IMR-90 (cell line): ENCODE measurements at regions not wholly inside any gene's neighbourhood (a gene's known extent, or its start where the extent isn't known, plus 50 kb on each side); places are given as distances from the start of the nearest gene placed in this dataset.

Experiments used
- ATAC-seq: fragments of 200-7000 bp; cut with Tn5 transposase; 2 replicates; pipeline ENCODE4 v1.9.1; 2020; ENCODE audit warnings: low read depth, mild to moderate bottlenecking, moderate library complexity
- BruUV-seq: library from RNA; stranded (reverse); fragments of 400-500 nt; replicated peaks from 2 replicates; lab custom pipeline; 2021; lab: Mats Ljungman, UMichigan
- CTCF ChIA-PET: fragments of 300-600 bp; formaldehyde crosslinking; extraction: SDS; loops from one replicate; lab custom pipeline; 2021; ENCODE audit warnings: antibody characterized with exemption; lab: Yijun Ruan, JAX
- POLR2A ChIA-PET: fragments of 300-600 bp; sonication (Branson Sonifier 250); formaldehyde crosslinking; loops from one replicate; lab custom pipeline; 2022; ENCODE audit warnings: antibody characterized with exemption; ENCODE audit not compliant: unreplicated experiment; lab: Charles Lee
- DNase-seq: peaks from one replicate; pipeline ENCODE4 v3.0.0; 2013
- H2AFZ ChIP-seq: replicated peaks from 2 replicates; pipeline ENCODE3; 2013; ENCODE audit warnings: low read length, mild to moderate bottlenecking; ENCODE audit not compliant: poor library complexity
- H2AK5ac ChIP-seq: 2 replicates; pipeline ENCODE4 v1.6.1; 2013; ENCODE audit warnings: low read depth, low read length, inconsistent platforms
- H2AK9ac ChIP-seq: replicated peaks from 2 replicates; pipeline ENCODE3; 2013; ENCODE audit warnings: mild to moderate bottlenecking, low read depth, low read length, moderate library complexity; ENCODE audit not compliant: poor library complexity
- H2BK120ac ChIP-seq: 2 replicates; pipeline ENCODE4 v1.6.1; 2013; ENCODE audit warnings: low read depth, low read length, inconsistent platforms
- H2BK15ac ChIP-seq: 3 replicates; pipeline ENCODE4 v1.6.1; 2013; ENCODE audit warnings: low read depth, low read length, inconsistent platforms
- H2BK20ac ChIP-seq: 2 replicates; pipeline ENCODE4 v1.6.1; 2013; ENCODE audit warnings: low read depth, mild to moderate bottlenecking, inconsistent platforms, low read length, moderate library complexity
- H2BK5ac ChIP-seq: 2 replicates; pipeline ENCODE4 v1.6.1; 2013; ENCODE audit warnings: mild to moderate bottlenecking, low read depth, low read length, inconsistent platforms; ENCODE audit not compliant: poor library complexity, severe bottlenecking
- H3K14ac ChIP-seq: replicated peaks from 2 replicates; pipeline ENCODE4 v1.6.1; 2013; ENCODE audit warnings: low read depth, low read length, inconsistent platforms
- H3K18ac ChIP-seq: 2 replicates; pipeline ENCODE4 v1.6.1; 2013; ENCODE audit warnings: low read depth, low read length, control low read depth
- H3K23ac ChIP-seq: 2 replicates; pipeline ENCODE4 v1.6.1; 2013; ENCODE audit warnings: low read depth, low read length, inconsistent platforms
- H3K27ac ChIP-seq: 2 replicates; pipeline ENCODE4 v1.5.1; 2013; ENCODE audit warnings: mild to moderate bottlenecking, control low read depth, low read length; ENCODE audit not compliant: insufficient read depth
- H3K27me3 ChIP-seq: 2 replicates; pipeline ENCODE4 v1.6.1; 2013; ENCODE audit warnings: low read length; ENCODE audit not compliant: control insufficient read depth, insufficient read depth
- H3K36me3 ChIP-seq: 2 replicates; pipeline ENCODE4 v1.6.1; 2013; ENCODE audit warnings: low read length, mixed read lengths; ENCODE audit not compliant: control insufficient read depth, insufficient read depth
- H3K4ac ChIP-seq: 2 replicates; pipeline ENCODE4 v1.6.1; 2013; ENCODE audit warnings: low read depth, low read length, inconsistent platforms
- H3K4me1 ChIP-seq: 2 replicates; pipeline ENCODE4 v1.6.1; 2013; ENCODE audit warnings: low read length, mixed read lengths; ENCODE audit not compliant: control insufficient read depth, insufficient read depth
- H3K4me2 ChIP-seq: 2 replicates; pipeline ENCODE4 v1.6.1; 2013; ENCODE audit warnings: low read depth, mild to moderate bottlenecking, control low read depth, low read length, moderate library complexity
- H3K4me3 ChIP-seq: 2 replicates; pipeline ENCODE4 v1.5.1; 2013; ENCODE audit warnings: low read depth, mild to moderate bottlenecking, control low read depth, low read length, moderate library complexity; ENCODE audit not compliant: insufficient read depth
- H3K56ac ChIP-seq: 2 replicates; pipeline ENCODE4 v1.6.1; 2013; ENCODE audit warnings: low read length, inconsistent platforms; ENCODE audit not compliant: insufficient read depth; ENCODE audit errors: extremely low read depth
- H3K79me1 ChIP-seq, 2 experiments: 2 replicates each; pipeline ENCODE4 v1.6.1; 2013; ENCODE audit warnings: low read length in 2 of 2, inconsistent platforms in 1 of 2, low read depth in 1 of 2
- H3K9ac ChIP-seq: 2 replicates; pipeline ENCODE4 v1.6.1; 2013; ENCODE audit warnings: low read depth, low read length, control low read depth
- H3K9me1 ChIP-seq: 2 replicates; pipeline ENCODE4 v1.6.1; 2013; ENCODE audit warnings: low read length, inconsistent platforms; ENCODE audit not compliant: insufficient read depth
- H3K9me3 ChIP-seq: 2 replicates; pipeline ENCODE4 v1.6.1; 2013; ENCODE audit warnings: low read length; ENCODE audit not compliant: control insufficient read depth, insufficient read depth
- H4K20me1 ChIP-seq: 2 replicates; pipeline ENCODE4 v1.6.1; 2013; ENCODE audit warnings: low read length, inconsistent platforms; ENCODE audit not compliant: insufficient read depth
- H4K5ac ChIP-seq: 2 replicates; pipeline ENCODE4 v1.6.1; 2013; ENCODE audit warnings: mild to moderate bottlenecking, low read depth, low read length, control low read depth
- H4K8ac ChIP-seq, 2 experiments: 2 replicates each; pipeline ENCODE4 v1.6.1; 2013; ENCODE audit warnings: low read depth in 2 of 2, low read length in 2 of 2, control low read depth in 1 of 2, inconsistent platforms in 1 of 2
- H4K91ac ChIP-seq: 2 replicates; pipeline ENCODE4 v1.6.1; 2013; ENCODE audit warnings: low read depth, low read length, inconsistent platforms; ENCODE audit not compliant: insufficient read depth
- BHLHE40 ChIP-seq: fragments of 150-350 bp; IDR thresholded peaks from 2 replicates; pipeline ENCODE4 v1.6.1; 2016; ENCODE audit warnings: mild to moderate bottlenecking, low read depth, low read length
- CEBPB ChIP-seq: IDR thresholded peaks from 2 replicates; pipeline ENCODE4 v1.6.1; 2012; ENCODE audit warnings: low read depth, low read length, improper control_type of control experiment
- CHD1 ChIP-seq: IDR thresholded peaks from 2 replicates; pipeline ENCODE4 v1.6.1; 2012; ENCODE audit warnings: low read depth, low read length, improper control_type of control experiment
- CTCF ChIP-seq: conservative IDR thresholded peaks from 2 replicates; pipeline ENCODE4 v1.5.1; 2012; ENCODE audit warnings: mild to moderate bottlenecking, low read depth, low read length, improper control_type of control experiment
- ELK1 ChIP-seq: fragments of 150-350 bp; IDR thresholded peaks from 2 replicates; pipeline ENCODE4 v1.6.1; 2016; ENCODE audit warnings: low read depth, mild to moderate bottlenecking, low read length, moderate library complexity, borderline replicate concordance
- FOS ChIP-seq: fragments of 150-350 bp; IDR thresholded peaks from 2 replicates; pipeline ENCODE4 v1.6.1; 2016; ENCODE audit warnings: low read depth, low read length
- MAFK ChIP-seq: IDR thresholded peaks from 2 replicates; pipeline ENCODE4 v1.6.1; 2012; ENCODE audit warnings: low read depth, low read length, improper control_type of control experiment
- MAZ ChIP-seq: IDR thresholded peaks from 2 replicates; pipeline ENCODE4 v1.6.1; 2012; ENCODE audit warnings: low read depth, mild to moderate bottlenecking, low read length, improper control_type of control experiment, moderate library complexity, borderline replicate concordance
- MXI1 ChIP-seq: IDR thresholded peaks from 2 replicates; pipeline ENCODE4 v1.6.1; 2012; ENCODE audit warnings: low read depth, mild to moderate bottlenecking, low read length, moderate library complexity, borderline replicate concordance
- NFE2L2 ChIP-seq: fragments of 150-350 bp; IDR thresholded peaks from 2 replicates; pipeline ENCODE4 v1.6.1; 2016; ENCODE audit warnings: low read depth, mild to moderate bottlenecking, low read length
- POLR2A ChIP-seq: IDR thresholded peaks from 2 replicates; pipeline ENCODE4 v1.6.1; 2012; ENCODE audit warnings: mild to moderate bottlenecking, low read depth, low read length
- RAD21 ChIP-seq: IDR thresholded peaks from 2 replicates; pipeline ENCODE4 v1.6.1; 2012; ENCODE audit warnings: low read length, improper control_type of control experiment
- RCOR1 ChIP-seq: IDR thresholded peaks from 2 replicates; pipeline ENCODE4 v1.6.1; 2012; ENCODE audit warnings: mild to moderate bottlenecking, low read length, improper control_type of control experiment; ENCODE audit not compliant: insufficient replicate concordance
- RFX5 ChIP-seq: IDR thresholded peaks from 2 replicates; pipeline ENCODE4 v1.8.0; 2012; ENCODE audit warnings: low read depth, mild to moderate bottlenecking, low read length, moderate library complexity
- SMC3 ChIP-seq: fragments of 150-350 bp; IDR thresholded peaks from 2 replicates; pipeline ENCODE4 v1.6.1; 2016; ENCODE audit warnings: low read depth, mild to moderate bottlenecking, antibody characterized with exemption, low read length, moderate library complexity
- USF2 ChIP-seq: fragments of 150-350 bp; IDR thresholded peaks from 2 replicates; pipeline ENCODE4 v1.6.1; 2017; ENCODE audit warnings: mild to moderate bottlenecking, antibody characterized with exemption, low read length, low read depth
- dilution Hi-C: fragments of 300-500 bp; cut with HindIII; formaldehyde crosslinking; loops from one replicate; pipeline ENCODE4 v1.14.3; 2018; ENCODE audit warnings: low sequenced_read_pairs; ENCODE audit not compliant: unreplicated experiment
- in situ Hi-C: fragments of 300-500 bp; cut with MboI; formaldehyde crosslinking; loops from 3 replicates; pipeline ENCODE4 v1.14.3; 2019; ENCODE audit warnings: low sequenced_read_pairs, inconsistent platforms, mixed read lengths
- intact Hi-C: fragments of 100-400 bp; cut with micrococcal nuclease; formaldehyde crosslinking; loops from 2 replicates; pipeline ENCODE4 v1.10.0; 2022

- H3K4me1 ChIP-seq = no peaks in the 10 kb centered on the region
- no peaks in the 10 kb centered on the region for H3K36me3 ChIP-seq
- H2BK120ac ChIP-seq = no peak overlapping the region
- TF ChIP-seq MAFK (no peak), CTCF (no peak), RAD21 (no peak), ELK1 (no peak), BHLHE40 (no peak), RFX5 (no peak), CEBPB (no peak), CHD1 (no peak), POLR2A (no peak), MAZ (no peak), SMC3 (no peak), MXI1 (no peak), FOS (no peak), USF2 (no peak), RCOR1 (no peak), NFE2L2 (no peak)
- no peak overlapping the region for H4K5ac ChIP-seq
- H2BK5ac ChIP-seq = no peak overlapping the region
- dilution Hi-C loops (no loop called here), intact Hi-C loops (no loop called here), in situ Hi-C loops (no loop called here)
- no peak overlapping the region for H3K23ac ChIP-seq
- no peak overlapping the region for H3K4me2 ChIP-seq
- no peak overlapping the region for H3K4me3 ChIP-seq
- no peak overlapping the region for H4K8ac ChIP-seq
- no peak overlapping the region for H3K27ac ChIP-seq
- CTCF ChIA-PET = no interaction called here
- H3K79me1 ChIP-seq = no peaks in the 10 kb centered on the region
- H3K9me1 ChIP-seq = no peaks in the 10 kb centered on the region
- POLR2A ChIA-PET = no interaction called here
- H3K9ac ChIP-seq = no peak overlapping the region
- H3K56ac ChIP-seq = no peak overlapping the region
- no peak overlapping the region for H2AK9ac ChIP-seq
- no peak overlapping the region for H3K14ac ChIP-seq
- no TSS peak for BruUV-seq
- H3K27me3 ChIP-seq = no peaks in the 10 kb centered on the region
- no peak overlapping the region for H2AFZ ChIP-seq
- no peak overlapping the region for H3K4ac ChIP-seq
- H3K9me3 ChIP-seq = no peaks in the 10 kb centered on the region
- H3K18ac ChIP-seq = no peak overlapping the region
- H4K20me1 ChIP-seq = no peaks in the 10 kb centered on the region
- no peak for ATAC-seq
- no peak overlapping the region for H2BK15ac ChIP-seq
- no peak overlapping the region for H2BK20ac ChIP-seq
- H4K91ac ChIP-seq = no peak overlapping the region
- H2AK5ac ChIP-seq = no peak overlapping the region
- no peak for DNase-seq
Measured at GRCh38 chr4:14049946-14050345, 422.4 kb upstream of the BOD1L1 start.
